ENCODE measurements at regions not wholly inside any gene's neighbourhood (a gene's known extent, or its start where the extent isn't known, plus 50 kb on each side); places are given as distances from the start of the nearest gene placed in this dataset.

- TF ChIP-seq POLR2AphosphoS5 (IDR thresholded peaks at IDR 0.05), result no peak
- TF ChIP-seq CTCF (IDR thresholded peaks at IDR 0.05), result no peak
- no peak for TF ChIP-seq EP300 (IDR thresholded peaks at IDR 0.05)
These were observed 50.2 kb upstream of the OSR1 start for GRCh38 chr2:19408592-19408991.

Data from upper lobe of left lung (tissue), 4 donors.